Umbilical cord (tissue), 1 donor: ENCODE measurements at regions not wholly inside any gene's neighbourhood (a gene's known extent, or its start where the extent isn't known, plus 50 kb on each side); places are given as distances from the start of the nearest gene placed in this dataset.
A peak's percentile ranks its signal among the peaks of the same experiment; 100 is the strongest.

Experiments used
- DNase-seq: peaks from one replicate; pipeline ENCODE4 v3.0.0-alpha.2; 2015; ENCODE audit warnings: low spot score

DNA sequence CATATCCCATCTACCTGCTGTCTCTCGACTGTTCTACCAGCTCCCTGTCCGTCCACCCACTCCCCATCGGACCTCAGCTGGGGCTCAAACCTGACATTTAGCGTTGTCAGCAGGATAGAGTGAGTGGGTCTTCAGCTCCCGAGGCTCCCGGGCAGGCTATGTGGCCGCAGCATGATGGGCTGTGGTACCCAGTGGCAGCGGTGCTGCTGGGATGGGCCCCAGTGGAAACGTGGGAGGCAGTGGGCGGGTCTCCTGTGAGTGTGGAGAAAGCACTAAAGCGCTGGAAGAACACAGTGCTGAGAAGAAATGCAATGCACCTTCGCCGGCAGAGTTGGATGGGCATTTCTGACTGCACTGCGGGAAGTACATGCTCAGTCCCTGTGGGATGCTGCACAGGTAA is 204.8 kb upstream of the SYT4 start:
- no peak for DNase-seq

- DNase-seq: no peak
These were observed 205.3 kb upstream of the SYT4 start for GRCh38 chr18:43482600-43482999.

DNA sequence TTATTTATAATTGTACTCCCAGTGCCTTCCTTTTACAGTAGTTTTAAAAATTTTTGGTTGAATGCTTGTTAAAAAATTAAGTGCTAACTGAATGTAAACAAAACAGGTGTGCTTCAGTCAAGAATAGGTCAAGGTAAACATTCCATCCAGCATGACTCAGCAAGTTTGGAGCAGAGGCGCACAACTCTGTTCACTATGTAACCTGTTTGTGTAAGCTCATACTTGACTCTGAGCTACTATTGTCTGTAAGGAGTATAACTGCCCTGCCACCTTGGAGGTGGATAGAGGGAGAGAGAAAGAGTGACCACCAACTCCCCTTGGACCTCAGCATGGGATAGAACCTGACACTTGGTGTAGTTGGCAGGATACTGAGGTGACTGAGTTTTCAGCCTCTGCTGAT is 207.4 kb upstream of the SYT4 start:
- no peak for DNase-seq

GRCh38 chr18:43485545-43485963 is 208.3 kb upstream of the SYT4 start:
- DNase-seq: no peak

DNA sequence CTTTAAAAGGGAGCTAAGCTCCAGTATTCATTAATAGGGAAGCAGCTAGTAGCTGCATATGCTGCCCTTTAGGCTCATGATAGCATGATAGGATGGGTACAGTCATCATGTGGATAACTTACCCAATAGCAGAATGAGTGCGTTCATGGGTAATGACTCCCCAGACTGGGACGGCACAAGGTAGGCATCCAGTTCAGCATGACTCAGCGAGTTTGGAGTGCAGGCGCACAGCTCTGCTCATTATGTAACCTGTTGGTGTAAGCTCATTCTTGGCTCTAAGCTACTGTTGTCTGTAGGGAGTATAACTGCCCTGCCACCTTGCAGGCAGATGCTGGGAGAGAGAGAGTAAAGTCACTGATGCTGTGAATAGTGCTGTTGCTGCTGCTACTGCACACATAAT is 209.2 kb upstream of the SYT4 start:
- no peak for DNase-seq

DNA sequence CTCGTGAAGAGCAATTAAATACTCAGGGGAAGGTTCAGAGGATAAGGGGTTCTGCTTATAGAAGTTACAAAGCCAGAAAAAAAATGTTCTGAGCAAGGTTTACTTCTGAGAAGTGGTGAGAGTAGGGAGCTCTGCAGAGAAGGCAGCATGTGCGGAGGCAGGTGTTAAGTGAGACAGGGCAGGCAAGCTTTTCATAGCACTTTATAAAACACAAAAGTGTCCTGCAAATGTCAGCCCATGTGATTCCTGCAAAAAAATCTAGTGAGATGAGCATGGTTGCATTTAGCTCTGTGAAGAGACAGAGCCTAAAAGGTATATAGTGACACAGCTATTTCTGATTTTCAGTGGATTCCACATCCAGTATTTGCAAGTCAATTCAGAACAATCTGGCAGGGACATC is 223.8 kb upstream of the SYT4 start:
- no peak for DNase-seq

DNA sequence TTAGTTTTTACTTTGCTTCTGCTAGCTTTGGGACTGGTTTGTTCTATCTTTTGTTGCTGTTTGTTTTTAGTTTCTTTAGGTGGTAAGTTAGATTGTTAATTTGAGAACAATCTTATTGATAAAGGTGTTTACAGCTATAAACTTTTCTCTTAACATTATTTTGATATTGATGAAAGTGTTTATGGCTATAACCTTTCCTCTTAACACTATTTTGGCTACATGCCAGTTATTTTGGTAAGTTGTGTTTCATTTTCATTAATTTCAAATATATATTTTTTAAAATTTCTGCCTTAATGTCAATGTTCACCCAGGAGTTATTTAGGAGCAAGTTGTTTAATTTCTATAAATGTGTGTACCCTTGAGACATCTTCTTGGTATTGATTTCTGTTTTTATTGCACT is 229.6 kb upstream of the SYT4 start:
- no peak for DNase-seq

DNA sequence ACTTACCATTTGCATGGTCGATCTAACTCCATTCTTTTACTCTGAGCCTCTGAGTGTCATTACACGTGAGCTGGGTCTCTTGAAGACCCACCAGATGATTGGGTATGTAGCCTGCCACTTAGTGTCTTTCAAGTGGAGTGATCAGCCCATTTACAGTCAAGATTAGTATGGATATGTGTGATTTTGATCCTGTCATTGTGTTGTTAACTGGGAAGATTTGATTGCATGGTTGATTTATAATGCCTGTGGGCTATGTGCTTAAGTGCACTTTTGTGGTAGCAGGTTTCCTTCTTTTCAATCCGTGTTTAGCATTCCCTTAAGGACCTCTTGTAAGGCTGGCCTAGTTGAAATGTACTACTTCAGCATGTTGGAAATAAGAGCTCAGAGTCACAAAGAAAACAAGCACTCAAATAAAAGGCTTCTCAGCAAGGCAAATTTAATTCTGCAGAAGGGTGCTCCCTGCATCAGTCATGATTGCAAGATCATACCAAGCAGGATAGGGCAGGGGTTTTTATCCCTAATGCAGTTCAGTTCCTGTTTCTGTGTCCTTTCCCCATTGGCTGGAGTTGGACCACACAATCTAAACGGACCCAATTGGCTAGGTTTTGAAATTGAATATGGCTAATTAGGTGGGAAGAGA is 230.7 kb upstream of the SYT4 start:
- DNase-seq: no peak

- DNase-seq: no peak
These were observed 237.5 kb upstream of the SYT4 start for GRCh38 chr18:43514747-43515146.

DNA sequence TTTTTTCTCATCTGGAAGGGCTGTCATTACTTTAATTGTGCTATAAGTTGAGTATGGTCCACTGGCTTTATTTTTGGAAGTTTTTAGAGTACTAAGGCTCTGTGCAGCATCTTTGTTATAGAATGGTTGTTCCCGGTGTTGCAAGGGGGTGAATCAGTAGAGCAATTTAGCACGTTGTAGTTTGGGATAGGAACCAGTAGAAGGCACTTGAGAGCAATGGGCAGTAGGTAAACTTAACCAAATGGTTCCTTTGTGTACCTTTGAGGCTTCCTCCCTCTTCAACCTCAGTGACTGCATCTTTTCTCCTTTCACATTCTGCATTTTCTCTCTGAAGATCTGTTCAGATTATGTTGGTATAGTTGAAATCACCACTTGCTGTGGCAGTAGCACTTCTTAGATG is 238.2 kb upstream of the SYT4 start:
- no peak for DNase-seq

DNA sequence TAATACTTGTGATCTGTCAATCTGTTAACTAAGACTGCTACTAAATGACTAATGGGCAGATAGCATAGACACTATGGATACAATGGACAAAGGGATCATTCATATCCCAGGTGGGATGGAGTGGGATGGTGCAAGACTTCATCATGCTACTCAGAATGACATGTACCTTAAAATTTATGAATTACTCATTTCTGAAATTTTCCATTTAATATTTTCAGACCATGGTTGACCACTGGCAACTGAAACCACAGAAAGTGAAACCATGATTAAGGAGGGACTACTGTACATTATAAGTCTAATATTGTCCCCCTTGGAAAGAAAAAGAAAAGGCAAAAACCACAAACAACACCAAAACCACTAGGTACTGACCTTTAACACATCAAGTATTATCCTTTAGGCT is 247.0 kb upstream of the SYT4 start:
- DNase-seq: no peak

DNA sequence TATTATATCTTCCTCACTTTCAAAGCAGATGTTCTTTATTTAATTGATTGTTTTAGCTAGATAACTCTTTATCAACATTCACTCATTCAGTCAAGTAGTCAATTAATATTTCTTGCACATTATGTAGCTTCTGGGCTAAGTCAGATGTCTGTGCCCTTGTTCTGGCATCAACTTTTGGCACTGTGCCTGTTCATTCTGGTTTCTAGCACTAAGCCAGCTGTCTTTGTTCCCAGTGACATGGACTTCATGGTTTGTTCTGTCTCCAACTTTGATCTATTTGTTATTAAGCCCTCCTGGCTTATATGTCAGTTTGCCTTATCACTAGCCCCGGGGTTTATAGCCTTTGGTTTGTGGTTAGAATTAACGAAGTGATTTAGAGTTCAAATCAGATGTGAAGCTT is 247.9 kb upstream of the SYT4 start:
- DNase-seq: peak; percentile 53

DNA sequence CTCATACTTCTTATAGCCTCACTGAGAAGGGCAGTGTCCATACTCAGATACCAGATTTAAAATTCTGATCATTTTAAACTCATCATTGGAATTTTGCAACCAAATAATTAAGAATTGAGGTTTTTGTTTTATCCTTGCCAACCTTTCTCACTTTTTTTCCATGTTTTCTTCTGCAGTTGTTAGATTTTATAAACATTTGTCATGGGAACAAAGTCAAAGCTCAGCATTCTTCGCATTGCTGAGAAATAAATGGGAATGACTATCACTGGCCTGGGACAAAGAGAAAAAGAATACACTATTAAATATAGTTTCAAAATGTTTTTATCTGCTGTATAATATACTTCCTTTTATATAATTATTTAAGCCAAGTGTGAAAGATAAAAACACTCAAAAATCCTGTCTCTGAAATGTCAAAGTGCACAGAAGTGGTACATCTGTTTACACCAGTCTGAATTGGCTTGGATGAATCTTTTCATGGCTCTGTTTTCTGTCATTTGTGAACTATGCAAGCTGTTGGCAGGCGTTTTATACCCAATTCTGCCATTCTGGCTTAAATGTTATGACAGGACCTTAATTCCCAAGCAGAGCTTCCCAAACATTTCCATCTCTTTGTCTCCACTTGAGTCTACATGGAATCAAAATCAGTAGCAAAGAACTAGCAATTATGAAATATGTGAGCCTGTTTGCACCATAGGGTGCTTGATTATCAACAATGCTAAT is 249.3 kb upstream of the SYT4 start:
- DNase-seq: peak; percentile 50

DNA sequence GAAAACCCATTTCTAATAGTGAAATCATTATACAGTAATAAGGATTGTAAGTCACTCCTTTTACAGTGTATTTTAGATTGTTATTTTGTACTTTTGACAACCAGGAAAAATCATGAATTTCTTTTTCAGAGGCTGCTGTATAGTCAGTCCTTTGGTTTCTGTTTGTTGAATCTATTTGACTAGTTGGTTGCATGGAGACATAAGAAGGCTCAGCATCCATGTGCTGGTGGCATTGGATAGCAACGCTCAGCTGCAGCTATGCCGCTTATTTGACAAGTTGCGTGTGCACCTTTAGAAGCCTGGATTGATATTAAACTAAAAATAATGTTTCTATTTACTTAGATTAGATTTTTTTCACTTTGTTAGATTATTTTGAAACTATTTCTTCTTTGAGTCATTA is 254.1 kb upstream of the SYT4 start:
- no peak for DNase-seq

- no peak for DNase-seq
These were observed 256.1 kb upstream of the SYT4 start for GRCh38 chr18:43533371-43533770.

GRCh38 chr18:43534511-43534910 is 257.2 kb upstream of the SYT4 start:
- no peak for DNase-seq

GRCh38 chr18:43539862-43540261 is 262.6 kb upstream of the SYT4 start:
- DNase-seq: no peak

DNA sequence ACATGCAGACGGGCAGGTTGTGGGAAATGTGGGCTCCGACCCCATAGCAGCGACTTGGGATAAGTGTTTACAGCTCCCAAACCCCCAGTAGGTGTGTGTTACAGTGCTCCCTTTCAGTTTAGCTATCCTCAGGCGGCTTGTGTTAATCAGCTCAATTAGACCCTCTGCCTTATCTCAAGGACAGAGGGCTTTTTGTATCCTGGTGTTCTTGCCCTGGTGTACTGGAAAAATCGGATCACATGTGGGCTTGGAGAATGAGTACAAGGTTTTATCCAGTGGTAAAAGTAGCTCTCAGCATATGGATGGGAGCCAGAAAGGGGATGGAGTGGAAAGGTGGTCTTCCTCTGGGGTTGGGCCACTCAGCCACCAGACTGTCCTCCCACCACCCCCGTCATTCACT is 264.7 kb upstream of the SYT4 start:
- DNase-seq: no peak

- DNase-seq: no peak
These were observed 265.9 kb upstream of the SYT4 start for GRCh38 chr18:43543236-43543635.

DNA sequence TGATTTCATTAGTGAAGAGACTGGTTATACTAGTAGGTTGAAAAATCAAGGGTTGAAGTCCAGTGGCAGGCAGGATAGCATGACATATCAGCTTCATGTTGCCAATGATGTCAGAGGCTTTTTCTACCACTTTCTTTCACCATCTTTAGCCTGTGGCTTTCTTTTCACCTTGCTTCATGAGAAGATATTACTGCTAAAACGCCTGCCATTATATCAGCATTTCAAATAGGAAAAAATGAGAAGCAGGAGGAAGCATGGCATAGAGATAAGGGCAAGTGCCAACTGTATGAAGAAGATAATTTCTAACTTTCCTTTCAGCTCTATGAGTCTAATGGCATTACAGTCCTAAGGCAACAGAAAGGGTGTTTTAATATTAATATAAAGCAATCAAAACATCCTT is 270.2 kb upstream of the SYT4 start:
- no peak for DNase-seq

DNA sequence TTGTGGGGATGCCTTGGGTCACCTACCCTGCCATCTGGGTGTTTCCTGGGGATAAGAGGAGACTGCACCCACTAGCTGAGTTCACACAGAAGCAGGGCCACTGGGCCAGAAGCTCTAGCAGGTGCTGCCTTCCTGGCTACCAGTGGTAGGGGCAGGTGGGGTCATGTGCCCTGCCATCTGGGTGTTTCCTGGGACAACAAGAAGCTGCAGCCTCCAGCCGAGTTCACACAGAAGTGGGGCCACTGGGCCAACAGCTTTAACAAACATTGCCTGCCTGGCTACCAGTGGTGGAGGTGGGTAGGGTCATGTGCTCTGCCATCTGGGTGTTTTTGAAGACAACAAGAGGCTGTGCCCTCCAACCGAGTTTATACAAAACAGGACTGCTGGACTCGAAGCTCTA is 282.2 kb upstream of the SYT4 start:
- DNase-seq: no peak

- peak; percentile 37 for DNase-seq
These were observed 286.5 kb upstream of the SYT4 start for GRCh38 chr18:43563780-43564179.

- DNase-seq: no peak
These were observed 293.3 kb upstream of the SYT4 start for GRCh38 chr18:43570593-43570992.
